IMR-90 (cell line): ENCODE measurements at regions not wholly inside any gene's neighbourhood (a gene's known extent, or its start where the extent isn't known, plus 50 kb on each side); places are given as distances from the start of the nearest gene placed in this dataset.

ENCODE experiments used
- ATAC-seq: fragments of 200-7000 bp; cut with Tn5 transposase; 2 replicates; pipeline ENCODE4 v1.9.1; 2020; ENCODE audit warnings: low read depth, mild to moderate bottlenecking, moderate library complexity
- BruUV-seq: library from RNA; stranded (reverse); fragments of 400-500 nt; replicated peaks from 2 replicates; lab custom pipeline; 2021; lab: Mats Ljungman, UMichigan
- CTCF ChIA-PET: fragments of 300-600 bp; formaldehyde crosslinking; extraction: SDS; loops from one replicate; lab custom pipeline; 2021; ENCODE audit warnings: antibody characterized with exemption; lab: Yijun Ruan, JAX
- POLR2A ChIA-PET: fragments of 300-600 bp; sonication (Branson Sonifier 250); formaldehyde crosslinking; loops from one replicate; lab custom pipeline; 2022; ENCODE audit warnings: antibody characterized with exemption; ENCODE audit not compliant: unreplicated experiment; lab: Charles Lee
- DNase-seq: peaks from one replicate; pipeline ENCODE4 v3.0.0; 2013
- H2AFZ ChIP-seq: replicated peaks from 2 replicates; pipeline ENCODE3; 2013; ENCODE audit warnings: low read length, mild to moderate bottlenecking; ENCODE audit not compliant: poor library complexity
- H2AK5ac ChIP-seq: 2 replicates; pipeline ENCODE4 v1.6.1; 2013; ENCODE audit warnings: low read depth, low read length, inconsistent platforms
- H2AK9ac ChIP-seq: replicated peaks from 2 replicates; pipeline ENCODE3; 2013; ENCODE audit warnings: mild to moderate bottlenecking, low read depth, low read length, moderate library complexity; ENCODE audit not compliant: poor library complexity
- H2BK120ac ChIP-seq: 2 replicates; pipeline ENCODE4 v1.6.1; 2013; ENCODE audit warnings: low read depth, low read length, inconsistent platforms
- H2BK15ac ChIP-seq: 3 replicates; pipeline ENCODE4 v1.6.1; 2013; ENCODE audit warnings: low read depth, low read length, inconsistent platforms
- H2BK20ac ChIP-seq: 2 replicates; pipeline ENCODE4 v1.6.1; 2013; ENCODE audit warnings: low read depth, mild to moderate bottlenecking, inconsistent platforms, low read length, moderate library complexity
- H2BK5ac ChIP-seq: 2 replicates; pipeline ENCODE4 v1.6.1; 2013; ENCODE audit warnings: mild to moderate bottlenecking, low read depth, low read length, inconsistent platforms; ENCODE audit not compliant: poor library complexity, severe bottlenecking
- H3K14ac ChIP-seq: replicated peaks from 2 replicates; pipeline ENCODE4 v1.6.1; 2013; ENCODE audit warnings: low read depth, low read length, inconsistent platforms
- H3K18ac ChIP-seq: 2 replicates; pipeline ENCODE4 v1.6.1; 2013; ENCODE audit warnings: low read depth, low read length, control low read depth
- H3K23ac ChIP-seq: 2 replicates; pipeline ENCODE4 v1.6.1; 2013; ENCODE audit warnings: low read depth, low read length, inconsistent platforms
- H3K27ac ChIP-seq: 2 replicates; pipeline ENCODE4 v1.5.1; 2013; ENCODE audit warnings: mild to moderate bottlenecking, control low read depth, low read length; ENCODE audit not compliant: insufficient read depth
- H3K27me3 ChIP-seq: 2 replicates; pipeline ENCODE4 v1.6.1; 2013; ENCODE audit warnings: low read length; ENCODE audit not compliant: control insufficient read depth, insufficient read depth
- H3K36me3 ChIP-seq: 2 replicates; pipeline ENCODE4 v1.6.1; 2013; ENCODE audit warnings: low read length, mixed read lengths; ENCODE audit not compliant: control insufficient read depth, insufficient read depth
- H3K4ac ChIP-seq: 2 replicates; pipeline ENCODE4 v1.6.1; 2013; ENCODE audit warnings: low read depth, low read length, inconsistent platforms
- H3K4me1 ChIP-seq: 2 replicates; pipeline ENCODE4 v1.6.1; 2013; ENCODE audit warnings: low read length, mixed read lengths; ENCODE audit not compliant: control insufficient read depth, insufficient read depth
- H3K4me2 ChIP-seq: 2 replicates; pipeline ENCODE4 v1.6.1; 2013; ENCODE audit warnings: low read depth, mild to moderate bottlenecking, control low read depth, low read length, moderate library complexity
- H3K4me3 ChIP-seq: 2 replicates; pipeline ENCODE4 v1.5.1; 2013; ENCODE audit warnings: low read depth, mild to moderate bottlenecking, control low read depth, low read length, moderate library complexity; ENCODE audit not compliant: insufficient read depth
- H3K56ac ChIP-seq: 2 replicates; pipeline ENCODE4 v1.6.1; 2013; ENCODE audit warnings: low read length, inconsistent platforms; ENCODE audit not compliant: insufficient read depth; ENCODE audit errors: extremely low read depth
- H3K79me1 ChIP-seq, 2 experiments: 2 replicates each; pipeline ENCODE4 v1.6.1; 2013; ENCODE audit warnings: low read length in 2 of 2, inconsistent platforms in 1 of 2, low read depth in 1 of 2
- H3K9ac ChIP-seq: 2 replicates; pipeline ENCODE4 v1.6.1; 2013; ENCODE audit warnings: low read depth, low read length, control low read depth
- H3K9me1 ChIP-seq: 2 replicates; pipeline ENCODE4 v1.6.1; 2013; ENCODE audit warnings: low read length, inconsistent platforms; ENCODE audit not compliant: insufficient read depth
- H3K9me3 ChIP-seq: 2 replicates; pipeline ENCODE4 v1.6.1; 2013; ENCODE audit warnings: low read length; ENCODE audit not compliant: control insufficient read depth, insufficient read depth
- H4K20me1 ChIP-seq: 2 replicates; pipeline ENCODE4 v1.6.1; 2013; ENCODE audit warnings: low read length, inconsistent platforms; ENCODE audit not compliant: insufficient read depth
- H4K5ac ChIP-seq: 2 replicates; pipeline ENCODE4 v1.6.1; 2013; ENCODE audit warnings: mild to moderate bottlenecking, low read depth, low read length, control low read depth
- H4K8ac ChIP-seq, 2 experiments: 2 replicates each; pipeline ENCODE4 v1.6.1; 2013; ENCODE audit warnings: low read depth in 2 of 2, low read length in 2 of 2, control low read depth in 1 of 2, inconsistent platforms in 1 of 2
- H4K91ac ChIP-seq: 2 replicates; pipeline ENCODE4 v1.6.1; 2013; ENCODE audit warnings: low read depth, low read length, inconsistent platforms; ENCODE audit not compliant: insufficient read depth
- BHLHE40 ChIP-seq: fragments of 150-350 bp; IDR thresholded peaks from 2 replicates; pipeline ENCODE4 v1.6.1; 2016; ENCODE audit warnings: mild to moderate bottlenecking, low read depth, low read length
- CEBPB ChIP-seq: IDR thresholded peaks from 2 replicates; pipeline ENCODE4 v1.6.1; 2012; ENCODE audit warnings: low read depth, low read length, improper control_type of control experiment
- CHD1 ChIP-seq: IDR thresholded peaks from 2 replicates; pipeline ENCODE4 v1.6.1; 2012; ENCODE audit warnings: low read depth, low read length, improper control_type of control experiment
- CTCF ChIP-seq: conservative IDR thresholded peaks from 2 replicates; pipeline ENCODE4 v1.5.1; 2012; ENCODE audit warnings: mild to moderate bottlenecking, low read depth, low read length, improper control_type of control experiment
- ELK1 ChIP-seq: fragments of 150-350 bp; IDR thresholded peaks from 2 replicates; pipeline ENCODE4 v1.6.1; 2016; ENCODE audit warnings: low read depth, mild to moderate bottlenecking, low read length, moderate library complexity, borderline replicate concordance
- FOS ChIP-seq: fragments of 150-350 bp; IDR thresholded peaks from 2 replicates; pipeline ENCODE4 v1.6.1; 2016; ENCODE audit warnings: low read depth, low read length
- MAFK ChIP-seq: IDR thresholded peaks from 2 replicates; pipeline ENCODE4 v1.6.1; 2012; ENCODE audit warnings: low read depth, low read length, improper control_type of control experiment
- MAZ ChIP-seq: IDR thresholded peaks from 2 replicates; pipeline ENCODE4 v1.6.1; 2012; ENCODE audit warnings: low read depth, mild to moderate bottlenecking, low read length, improper control_type of control experiment, moderate library complexity, borderline replicate concordance
- MXI1 ChIP-seq: IDR thresholded peaks from 2 replicates; pipeline ENCODE4 v1.6.1; 2012; ENCODE audit warnings: low read depth, mild to moderate bottlenecking, low read length, moderate library complexity, borderline replicate concordance
- NFE2L2 ChIP-seq: fragments of 150-350 bp; IDR thresholded peaks from 2 replicates; pipeline ENCODE4 v1.6.1; 2016; ENCODE audit warnings: low read depth, mild to moderate bottlenecking, low read length
- POLR2A ChIP-seq: IDR thresholded peaks from 2 replicates; pipeline ENCODE4 v1.6.1; 2012; ENCODE audit warnings: mild to moderate bottlenecking, low read depth, low read length
- RAD21 ChIP-seq: IDR thresholded peaks from 2 replicates; pipeline ENCODE4 v1.6.1; 2012; ENCODE audit warnings: low read length, improper control_type of control experiment
- RCOR1 ChIP-seq: IDR thresholded peaks from 2 replicates; pipeline ENCODE4 v1.6.1; 2012; ENCODE audit warnings: mild to moderate bottlenecking, low read length, improper control_type of control experiment; ENCODE audit not compliant: insufficient replicate concordance
- RFX5 ChIP-seq: IDR thresholded peaks from 2 replicates; pipeline ENCODE4 v1.8.0; 2012; ENCODE audit warnings: low read depth, mild to moderate bottlenecking, low read length, moderate library complexity
- SMC3 ChIP-seq: fragments of 150-350 bp; IDR thresholded peaks from 2 replicates; pipeline ENCODE4 v1.6.1; 2016; ENCODE audit warnings: low read depth, mild to moderate bottlenecking, antibody characterized with exemption, low read length, moderate library complexity
- USF2 ChIP-seq: fragments of 150-350 bp; IDR thresholded peaks from 2 replicates; pipeline ENCODE4 v1.6.1; 2017; ENCODE audit warnings: mild to moderate bottlenecking, antibody characterized with exemption, low read length, low read depth
- WGBS, 2 experiments: methylation state at CpG; one replicate each; pipeline versions ENCODE4 v1.1.5 to v1.1.7; 2013; ENCODE audit warnings: missing lambda C conversion rate in 2 of 2; ENCODE audit not compliant: insufficient read length in 1 of 2; ENCODE audit errors: extremely low coverage in 2 of 2; 5-methylcytosine and 5-hydroxymethylcytosine counted together
- dilution Hi-C: fragments of 300-500 bp; cut with HindIII; formaldehyde crosslinking; loops from one replicate; pipeline ENCODE4 v1.14.3; 2018; ENCODE audit warnings: low sequenced_read_pairs; ENCODE audit not compliant: unreplicated experiment
- in situ Hi-C: fragments of 300-500 bp; cut with MboI; formaldehyde crosslinking; loops from 3 replicates; pipeline ENCODE4 v1.14.3; 2019; ENCODE audit warnings: low sequenced_read_pairs, inconsistent platforms, mixed read lengths
- intact Hi-C: fragments of 100-400 bp; cut with micrococcal nuclease; formaldehyde crosslinking; loops from 2 replicates; pipeline ENCODE4 v1.10.0; 2022

DNA sequence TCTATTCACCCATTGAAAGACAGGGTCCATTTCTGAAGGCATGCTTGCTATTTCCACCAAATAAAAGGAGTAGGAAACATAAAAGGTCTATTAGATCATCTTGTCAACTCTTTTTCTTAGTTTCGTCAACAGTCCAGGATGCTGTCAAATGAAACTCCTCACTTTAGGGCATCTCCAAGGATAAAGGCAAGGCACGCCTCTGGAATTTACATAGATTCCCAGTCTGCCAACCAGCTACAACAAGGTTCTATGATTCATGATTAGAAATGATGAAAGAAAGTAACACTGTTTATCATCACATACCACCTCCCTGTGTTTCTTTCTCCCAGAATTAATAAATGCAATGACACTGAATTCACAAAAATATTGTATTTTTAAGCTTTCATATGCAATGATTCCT, 636.3 kb downstream of the LTN1 start:
- no peak for ATAC-seq
- Histone ChIP-seq H2BK120ac (no peak overlapping the region), H3K4me2 (no peak overlapping the region), H4K5ac (no peak overlapping the region), H2BK15ac (no peak overlapping the region), H3K27ac (no peak overlapping the region), H3K18ac (no peak overlapping the region), H4K8ac (no peak overlapping the region), H3K36me3 (no peaks in the 10 kb centered on the region; the same call in 1 of the 2 replicates), H3K14ac (no peak overlapping the region), H3K4me3 (no peak overlapping the region), H3K4ac (no peak overlapping the region), H3K27me3 (no peaks in the 10 kb centered on the region), H3K4me1 (no peaks in the 10 kb centered on the region; the same call in none of the 2 replicates), H3K9me1 (no peaks in the 10 kb centered on the region), H3K56ac (no peak overlapping the region), H4K91ac (no peak overlapping the region), H4K20me1 (no peaks in the 10 kb centered on the region), H2AK9ac (no peak overlapping the region), H3K79me1 (no peaks in the 10 kb centered on the region), H3K9me3 (no peaks in the 10 kb centered on the region), H2AFZ (no peak overlapping the region), H2BK5ac (no peak overlapping the region), H2AK5ac (no peak overlapping the region), H3K9ac (no peak overlapping the region), H3K23ac (no peak overlapping the region), H2BK20ac (no peak overlapping the region)
- CTCF ChIA-PET = interaction anchor here (0.7 kb wide), 2 partner anchors 11 to 521 kb away, joined by 3 to 4 read pairs; no protein-coding TSS in a partner anchor
- intact Hi-C loops = no loop called here
- in situ Hi-C loops = loop anchor here (10.0 kb wide), 1 partner anchor 368 kb away; no protein-coding TSS in a partner anchor
- no peak for DNase-seq
- WGBS, 2 experiments = no CpG with 5 or more reads among the region's 2 CpGs
- dilution Hi-C loops = no loop called here
- BruUV-seq = no TSS peak
- no peak for TF ChIP-seq USF2
- no peak for TF ChIP-seq FOS
- TF ChIP-seq MAFK = no peak
- no peak for TF ChIP-seq RFX5
- TF ChIP-seq MAZ = no peak
- no peak for TF ChIP-seq CHD1
- no peak for TF ChIP-seq CEBPB
- TF ChIP-seq NFE2L2 = no peak
- TF ChIP-seq BHLHE40 = no peak
- no peak for TF ChIP-seq RAD21
- TF ChIP-seq POLR2A = no peak
- no peak for TF ChIP-seq MXI1
- TF ChIP-seq RCOR1 = no peak
- TF ChIP-seq CTCF = no peak
- TF ChIP-seq ELK1 = no peak
- no peak for TF ChIP-seq SMC3
- POLR2A ChIA-PET = interaction anchor here (0.6 kb wide), 2 partner anchors 29 to 181 kb away, joined by 3 read pairs; no protein-coding TSS in a partner anchor
